ENCODE measurements at regions not wholly inside any gene's neighbourhood (a gene's known extent, or its start where the extent isn't known, plus 50 kb on each side); places are given as distances from the start of the nearest gene placed in this dataset.

DNA sequence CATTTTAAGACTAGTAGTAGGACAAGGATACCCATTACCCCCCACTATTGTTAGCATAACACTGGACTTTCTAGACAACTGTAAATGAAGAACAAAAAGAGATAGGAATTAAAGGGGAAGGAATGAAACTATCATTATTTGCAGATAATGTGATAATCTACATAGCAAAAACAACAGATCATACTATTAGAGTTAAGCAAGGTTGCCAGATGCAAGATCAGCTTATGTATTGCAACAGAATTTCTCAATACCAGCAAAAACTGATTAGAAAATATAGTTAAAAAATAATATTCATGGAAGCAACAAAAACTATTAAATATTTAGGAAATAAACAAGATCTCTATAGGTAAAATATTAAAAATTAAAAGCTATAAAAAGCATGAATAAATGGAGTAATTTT lies 194.4 kb upstream of the SPRED2 start:
- DNase-seq: no peak
- Histone ChIP-seq H3K4me3 (ENCODE audit: low read depth, low read length) (no peak overlapping the region), H3K27ac (no peak overlapping the region), H3K27me3 (replicated peaks) (no peaks in the 10 kb centered on the region), H3K36me3 (replicated peaks) (no peaks in the 10 kb centered on the region)
- TF ChIP-seq, protein P1, sequence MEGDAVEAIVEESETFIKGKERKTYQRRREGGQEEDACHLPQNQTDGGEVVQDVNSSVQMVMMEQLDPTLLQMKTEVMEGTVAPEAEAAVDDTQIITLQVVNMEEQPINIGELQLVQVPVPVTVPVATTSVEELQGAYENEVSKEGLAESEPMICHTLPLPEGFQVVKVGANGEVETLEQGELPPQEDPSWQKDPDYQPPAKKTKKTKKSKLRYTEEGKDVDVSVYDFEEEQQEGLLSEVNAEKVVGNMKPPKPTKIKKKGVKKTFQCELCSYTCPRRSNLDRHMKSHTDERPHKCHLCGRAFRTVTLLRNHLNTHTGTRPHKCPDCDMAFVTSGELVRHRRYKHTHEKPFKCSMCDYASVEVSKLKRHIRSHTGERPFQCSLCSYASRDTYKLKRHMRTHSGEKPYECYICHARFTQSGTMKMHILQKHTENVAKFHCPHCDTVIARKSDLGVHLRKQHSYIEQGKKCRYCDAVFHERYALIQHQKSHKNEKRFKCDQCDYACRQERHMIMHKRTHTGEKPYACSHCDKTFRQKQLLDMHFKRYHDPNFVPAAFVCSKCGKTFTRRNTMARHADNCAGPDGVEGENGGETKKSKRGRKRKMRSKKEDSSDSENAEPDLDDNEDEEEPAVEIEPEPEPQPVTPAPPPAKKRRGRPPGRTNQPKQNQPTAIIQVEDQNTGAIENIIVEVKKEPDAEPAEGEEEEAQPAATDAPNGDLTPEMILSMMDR (IDR thresholded peaks at IDR 0.05; ENCODE audit: low read depth, low read length, missing control alignments): no peak
- in situ Hi-C loops (cut with HindIII; ENCODE audit: low pct_ligation_motif_present, low sequenced_read_pairs): no loop called here

DNA sequence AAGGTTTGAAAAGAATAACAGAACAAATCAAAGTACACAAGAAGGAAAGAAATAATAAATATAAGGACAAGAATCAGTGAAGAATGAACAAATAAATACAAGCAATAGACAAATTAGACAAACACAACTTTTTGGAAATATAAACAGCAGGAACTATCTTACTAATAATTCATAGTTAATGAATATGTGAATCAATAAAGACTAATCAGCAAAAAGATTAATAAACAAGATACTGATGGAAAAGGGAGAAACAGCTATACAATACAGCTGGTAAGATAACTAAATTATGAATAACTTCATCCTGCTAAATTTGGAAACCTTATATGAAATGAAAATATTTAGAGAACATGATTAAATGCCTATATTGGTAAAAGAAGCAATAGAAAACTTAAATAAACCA lies 193.6 kb upstream of the SPRED2 start:
- TF ChIP-seq, protein P1 (IDR thresholded peaks at IDR 0.05; ENCODE audit: low read depth, low read length, missing control alignments): no peak
- Histone ChIP-seq H3K27ac (no peak overlapping the region), H3K36me3 (replicated peaks) (no peaks in the 10 kb centered on the region), H3K4me3 (ENCODE audit: low read depth, low read length) (no peak overlapping the region), H3K27me3 (replicated peaks) (no peaks in the 10 kb centered on the region)
- DNase-seq: no peak
- in situ Hi-C loops (cut with HindIII; ENCODE audit: low pct_ligation_motif_present, low sequenced_read_pairs): no loop called here

DNA sequence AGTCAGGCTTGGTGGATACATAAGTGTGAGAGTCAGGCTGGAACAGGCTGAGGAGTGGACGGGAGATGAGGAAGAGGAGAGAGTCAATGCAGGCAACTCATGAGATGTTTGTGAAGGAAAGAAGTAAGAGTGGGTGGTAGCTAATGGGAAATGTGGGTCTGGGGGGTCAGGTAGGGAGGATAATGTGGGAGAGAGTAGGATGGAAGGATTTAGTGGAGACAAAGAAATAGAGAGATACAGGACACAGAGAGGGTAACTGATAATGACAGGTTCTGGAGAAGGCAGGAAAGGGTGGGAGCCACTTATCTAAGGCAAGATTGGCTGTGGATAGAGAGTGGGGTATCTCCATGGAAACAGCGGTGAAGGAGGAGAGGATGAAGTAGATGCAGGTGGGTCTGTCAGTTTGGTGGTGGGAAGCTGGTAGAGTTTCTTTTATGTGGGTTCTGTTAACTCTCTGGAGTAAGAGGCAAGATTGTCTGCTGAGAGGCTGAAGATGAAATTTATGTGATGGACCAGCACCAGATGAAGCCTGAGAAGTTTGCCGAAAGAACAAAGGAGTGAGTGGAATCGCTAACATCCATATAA lies 190.6 kb upstream of the SPRED2 start:
- in situ Hi-C loops (cut with HindIII; ENCODE audit: low pct_ligation_motif_present, low sequenced_read_pairs): no loop called here
- DNase-seq: no peak
- H3K4me3 ChIP-seq (ENCODE audit: low read depth, low read length): no peak overlapping the region
- H3K27me3 ChIP-seq (replicated peaks): no peaks in the 10 kb centered on the region
- TF ChIP-seq, protein P1 (IDR thresholded peaks at IDR 0.05; ENCODE audit: low read depth, low read length, missing control alignments): no peak
- H3K27ac ChIP-seq: no peak overlapping the region
- no peaks in the 10 kb centered on the region for H3K36me3 ChIP-seq (replicated peaks)

DNA sequence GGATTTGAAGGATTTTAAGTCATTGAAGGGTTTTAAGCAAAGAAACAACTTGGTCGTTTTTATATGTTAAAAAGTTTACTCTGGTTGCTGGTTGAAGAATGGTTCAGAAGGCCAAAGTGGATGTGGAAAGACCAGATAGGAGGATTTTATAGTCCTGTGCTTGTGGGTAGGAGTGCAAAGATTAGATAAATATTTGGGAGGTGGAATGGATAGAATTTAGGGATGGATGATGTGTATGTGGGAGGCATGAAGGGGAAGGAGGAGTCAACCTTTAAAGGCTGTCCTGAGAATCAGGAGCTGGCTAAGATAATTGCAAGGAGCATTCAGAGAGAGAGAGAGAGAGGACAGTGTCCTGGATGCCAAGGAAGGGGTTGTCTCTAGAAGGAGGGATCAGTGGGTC lies 190.1 kb upstream of the SPRED2 start:
- in situ Hi-C loops (cut with HindIII; ENCODE audit: low pct_ligation_motif_present, low sequenced_read_pairs): no loop called here
- Histone ChIP-seq H3K27me3 (replicated peaks) (no peaks in the 10 kb centered on the region), H3K4me3 (ENCODE audit: low read depth, low read length) (no peak overlapping the region), H3K36me3 (replicated peaks) (no peaks in the 10 kb centered on the region), H3K27ac (no peak overlapping the region)
- TF ChIP-seq, protein P1 (IDR thresholded peaks at IDR 0.05; ENCODE audit: low read depth, low read length, missing control alignments): no peak
- no peak for DNase-seq

DNA sequence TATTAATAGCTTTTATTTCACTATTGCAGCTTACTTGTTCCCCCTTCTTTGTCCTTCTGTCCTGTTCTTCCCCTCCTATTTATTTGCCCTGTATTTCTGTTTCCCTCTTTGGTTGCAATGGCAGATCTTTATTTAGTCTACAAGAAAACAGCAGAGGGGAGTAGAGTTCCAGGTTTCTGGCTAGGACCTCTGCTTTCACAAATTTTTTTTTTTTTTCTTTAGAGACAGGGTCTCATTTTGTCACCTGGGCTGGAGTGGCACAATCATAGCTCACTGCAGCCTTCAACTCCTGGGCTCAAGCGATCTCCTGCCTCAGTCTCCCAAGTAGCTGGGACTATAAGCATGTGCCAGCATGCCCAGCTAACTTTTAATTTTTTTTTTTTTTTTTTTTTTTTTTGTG lies 188.1 kb upstream of the SPRED2 start:
- Histone ChIP-seq H3K4me3 (ENCODE audit: low read depth, low read length) (no peak overlapping the region), H3K27ac (no peak overlapping the region), H3K27me3 (replicated peaks) (no peaks in the 10 kb centered on the region), H3K36me3 (replicated peaks) (no peaks in the 10 kb centered on the region)
- in situ Hi-C loops (cut with HindIII; ENCODE audit: low pct_ligation_motif_present, low sequenced_read_pairs): no loop called here
- no peak for DNase-seq
- TF ChIP-seq, protein P1 (IDR thresholded peaks at IDR 0.05; ENCODE audit: low read depth, low read length, missing control alignments): no peak

DNA sequence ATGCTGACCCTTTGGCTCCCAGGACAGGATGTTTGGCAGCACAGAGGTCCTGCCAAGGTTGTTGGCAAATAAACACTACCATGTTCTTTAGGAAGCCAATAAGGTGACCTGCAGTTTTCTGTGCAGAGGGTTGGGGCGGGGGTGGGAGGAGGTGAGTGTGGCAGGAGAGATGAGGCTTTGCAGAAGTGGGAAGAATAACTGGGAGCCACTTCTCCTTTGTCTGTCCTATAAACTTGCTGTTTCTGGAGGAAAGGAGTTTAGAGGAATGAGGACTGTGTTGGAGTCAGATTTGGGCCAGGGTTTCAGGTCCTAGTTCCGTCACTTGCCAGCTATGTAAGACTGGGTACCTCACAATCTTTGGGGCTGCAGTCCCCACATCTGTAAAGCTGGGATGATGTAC lies 187.6 kb upstream of the SPRED2 start:
- no peaks in the 10 kb centered on the region for H3K27me3 ChIP-seq (replicated peaks)
- DNase-seq: no peak
- H3K4me3 ChIP-seq (ENCODE audit: low read depth, low read length): no peak overlapping the region
- H3K36me3 ChIP-seq (replicated peaks): no peaks in the 10 kb centered on the region
- no peak overlapping the region for H3K27ac ChIP-seq
- in situ Hi-C loops (cut with HindIII; ENCODE audit: low pct_ligation_motif_present, low sequenced_read_pairs): no loop called here
- TF ChIP-seq, protein P1 (IDR thresholded peaks at IDR 0.05; ENCODE audit: low read depth, low read length, missing control alignments): no peak
